Natural killer cell (primary cell): ENCODE measurements at regions not wholly inside any gene's neighbourhood (a gene's known extent, or its start where the extent isn't known, plus 50 kb on each side); places are given as distances from the start of the nearest gene placed in this dataset.

Source experiments
- ATAC-seq, 3 donors: fragments of 150-1000 bp in 2 of 3; fragments of 200-7000 bp in 1 of 3; cut with Tn5 transposase; 1 replicate in 1 of 3; 2 replicates in 2 of 3; pipeline ENCODE4 v1.10.0; 2021; ENCODE audit warnings: mild to moderate bottlenecking in 2 of 3, moderate library complexity in 2 of 3
- DNase-seq, 2 donors: peaks; one replicate each; pipeline versions ENCODE4 v3.0.0 to v3.0.0-alpha.2; 2013 to 2021; ENCODE audit warnings: mixed read lengths in 1 of 2
- H3K27ac ChIP-seq: one replicate; pipeline ENCODE4 v1.5.1; 2013; ENCODE audit warnings: mild to moderate bottlenecking, low read length
- H3K27me3 ChIP-seq: one replicate; pipeline ENCODE4 v1.6.1; 2013; ENCODE audit warnings: low read length; ENCODE audit not compliant: control insufficient read depth, insufficient read depth
- H3K36me3 ChIP-seq: one replicate; pipeline ENCODE4 v1.6.1; 2013; ENCODE audit warnings: low read length; ENCODE audit not compliant: control insufficient read depth, insufficient read depth
- H3K4me1 ChIP-seq: one replicate; pipeline ENCODE4 v1.6.1; 2013; ENCODE audit warnings: low read length; ENCODE audit not compliant: control insufficient read depth, insufficient read depth
- H3K4me3 ChIP-seq: one replicate; pipeline ENCODE4 v1.5.1; 2013; ENCODE audit warnings: low read length
- H3K9me3 ChIP-seq: one replicate; pipeline ENCODE4 v1.6.1; 2013; ENCODE audit warnings: low read length; ENCODE audit not compliant: control insufficient read depth, insufficient read depth
- H3K27ac Mint-ChIP-seq, 2 donors: one replicate each; pipeline ENCODE4 v1.8.0; 2022; ENCODE audit warnings: mild to moderate bottlenecking in 2 of 2, mixed read lengths in 2 of 2, moderate library complexity in 1 of 2
- H3K27me3 Mint-ChIP-seq, 2 donors: one replicate each; pipeline ENCODE4 v1.8.0; 2022; ENCODE audit warnings: low read depth in 2 of 2, mixed read lengths in 2 of 2
- H3K36me3 Mint-ChIP-seq: one replicate; pipeline ENCODE4 v1.8.0; 2022; ENCODE audit warnings: mixed read lengths
- H3K4me1 Mint-ChIP-seq, 2 donors: one replicate each; pipeline ENCODE4 v1.8.0; 2022; ENCODE audit warnings: mixed read lengths in 2 of 2
- H3K4me3 Mint-ChIP-seq: one replicate; pipeline ENCODE4 v1.8.0; 2022; ENCODE audit warnings: mild to moderate bottlenecking, moderate library complexity, mixed read lengths
- H3K9me3 Mint-ChIP-seq, 2 donors: one replicate each; pipeline ENCODE4 v1.8.0; 2022; ENCODE audit warnings: mixed read lengths in 2 of 2
- CTCF ChIP-seq: fragments of 200-600 bp; IDR thresholded peaks from one replicate; pipeline ENCODE4 v1.8.0; 2022; ENCODE audit warnings: antibody characterized with exemption
- WGBS: methylation state at CpG from one replicate; pipeline ENCODE4 v1.1.7; 2013; ENCODE audit warnings: missing lambda C conversion rate; ENCODE audit not compliant: insufficient coverage; 5-methylcytosine and 5-hydroxymethylcytosine counted together
- intact Hi-C: fragments of 100-400 bp; cut with micrococcal nuclease; formaldehyde crosslinking; loops from one replicate; pipeline ENCODE4 v1.14.2; 2022

GRCh38 chr2:57119141-57119540 is 927.5 kb upstream of the VRK2 start:
- no peaks in the 10 kb centered on the region for H3K27me3 ChIP-seq
- intact Hi-C loops: no loop called here
- no peaks in the 10 kb centered on the region for H3K36me3 ChIP-seq
- Mint-ChIP-seq H3K36me3 (peaks cover 17% of the 10 kb centered on the region), H3K4me1 (no peaks in the 10 kb centered on the region), H3K4me3 (no peak overlapping the region), H3K27ac (no peak overlapping the region), H3K27me3 (no peaks in the 10 kb centered on the region), H3K9me3 (peaks cover 20 to 21% of the 10 kb centered on the region in 2 donors)
- ATAC-seq: no peak
- H3K4me1 ChIP-seq: no peaks in the 10 kb centered on the region
- no peak for TF ChIP-seq CTCF
- H3K4me3 ChIP-seq: no peak overlapping the region
- no peak overlapping the region for H3K27ac ChIP-seq
- no peak for DNase-seq
- H3K9me3 ChIP-seq: no peaks in the 10 kb centered on the region

- ATAC-seq (no peak), DNase-seq (no peak)
- Mint-ChIP-seq H3K9me3 (peaks cover 16 to 18% of the 10 kb centered on the region in 2 donors), H3K4me3 (no peak overlapping the region), H3K36me3 (peaks cover 11% of the 10 kb centered on the region), H3K27me3 (no peaks in the 10 kb centered on the region), H3K27ac (no peak overlapping the region), H3K4me1 (no peaks in the 10 kb centered on the region)
- no peak for TF ChIP-seq CTCF
- H3K4me1 ChIP-seq: no peaks in the 10 kb centered on the region
- H3K36me3 ChIP-seq: no peaks in the 10 kb centered on the region
- no peaks in the 10 kb centered on the region for H3K27me3 ChIP-seq
- H3K4me3 ChIP-seq: no peak overlapping the region
- no peak overlapping the region for H3K27ac ChIP-seq
- intact Hi-C loops: no loop called here
- no peaks in the 10 kb centered on the region for H3K9me3 ChIP-seq
- 83% methylated on average over 2 of the region's 2 CpGs for WGBS
These were observed 920.2 kb upstream of the VRK2 start for GRCh38 chr2:57126410-57126809.

- 80% methylated on average over 1 of the region's 1 CpG for WGBS
- H3K4me3 ChIP-seq: no peak overlapping the region
- Mint-ChIP-seq H3K4me1 (no peaks in the 10 kb centered on the region), H3K27ac (no peak overlapping the region), H3K27me3 (no peaks in the 10 kb centered on the region), H3K9me3 (peaks cover 4 to 20% of the 10 kb centered on the region in 2 donors), H3K4me3 (no peak overlapping the region), H3K36me3 (peaks cover 10% of the 10 kb centered on the region)
- no peak for TF ChIP-seq CTCF
- H3K27me3 ChIP-seq: no peaks in the 10 kb centered on the region
- intact Hi-C loops: no loop called here
- H3K4me1 ChIP-seq: no peaks in the 10 kb centered on the region
- DNase-seq (no peak), ATAC-seq (no peak)
- H3K36me3 ChIP-seq: no peaks in the 10 kb centered on the region
- H3K9me3 ChIP-seq: no peaks in the 10 kb centered on the region
- H3K27ac ChIP-seq: no peak overlapping the region
These were observed 907.4 kb upstream of the VRK2 start for GRCh38 chr2:57139179-57139578.

- Histone ChIP-seq H3K27ac (no peak overlapping the region), H3K4me3 (no peak overlapping the region), H3K9me3 (peaks cover 17% of the 10 kb centered on the region), H3K4me1 (no peaks in the 10 kb centered on the region), H3K36me3 (no peaks in the 10 kb centered on the region), H3K27me3 (no peaks in the 10 kb centered on the region)
- Mint-ChIP-seq H3K36me3 (peaks cover 6% of the 10 kb centered on the region), H3K4me3 (no peak overlapping the region), H3K27me3 (no peaks in the 10 kb centered on the region), H3K9me3 (peaks cover 6 to 21% of the 10 kb centered on the region in 2 donors), H3K4me1 (no peaks in the 10 kb centered on the region), H3K27ac (no peak overlapping the region)
- no peak for DNase-seq
- intact Hi-C loops: no loop called here
- TF ChIP-seq CTCF: no peak
- ATAC-seq: no peak
These were observed 905.3 kb upstream of the VRK2 start for GRCh38 chr2:57141269-57141668.
